ENCODE measurements at regions not wholly inside any gene's neighbourhood (a gene's known extent, or its start where the extent isn't known, plus 50 kb on each side); places are given as distances from the start of the nearest gene placed in this dataset.
"Not testable (repeated sequence)": the region's sequence is repeated elsewhere in the genome, so short reads cannot be mapped to it uniquely, and the experiment has no call there.

DNA sequence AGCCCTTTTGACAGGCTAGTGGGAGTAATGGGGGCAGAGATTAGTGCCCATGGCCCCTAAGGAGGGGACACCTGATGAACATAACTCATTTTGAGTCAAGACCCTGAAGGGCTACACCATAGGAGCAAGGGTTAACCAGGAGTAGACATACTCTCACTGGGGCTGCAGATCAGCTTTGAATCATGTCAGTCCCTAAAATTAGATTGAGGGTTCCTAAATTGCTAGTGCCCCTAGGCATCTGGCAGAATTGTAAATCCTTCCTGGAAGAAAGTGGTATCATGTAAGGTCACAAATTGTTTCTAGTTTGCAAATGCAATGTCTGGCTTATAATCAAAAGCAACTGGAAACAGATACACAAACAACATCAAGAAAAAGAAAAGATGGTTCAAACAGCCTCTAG, 52.1 kb upstream of the LRRC37A2 start:
- in situ Hi-C loops (cut with HindIII; ENCODE audit: low sequenced_read_pairs); DNase-seq (ENCODE audit: low read depth, low spot score); H3K4me3 ChIP-seq (ENCODE audit: low read depth, low read length): not testable (repeated sequence)

DNA sequence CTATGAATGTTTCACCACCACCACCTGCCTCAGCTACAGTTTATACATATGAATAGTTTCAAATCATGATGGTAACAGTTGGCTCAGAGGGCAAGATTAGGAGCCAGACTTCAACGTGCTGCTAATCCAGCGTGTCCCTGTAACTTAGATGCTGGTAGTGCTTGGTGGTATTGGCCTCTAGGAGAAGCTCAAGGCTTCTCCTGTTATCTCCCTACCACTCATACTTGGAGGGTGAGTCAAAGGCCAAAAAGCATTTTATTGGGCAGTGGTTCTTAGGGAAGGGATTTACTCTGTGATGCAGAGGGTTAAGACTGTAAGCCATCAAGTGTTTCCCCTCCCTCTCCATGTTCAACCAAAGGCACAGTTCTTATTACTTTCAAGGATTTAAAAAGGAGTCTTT, 57.2 kb upstream of the LRRC37A2 start:
- H3K4me3 ChIP-seq (ENCODE audit: low read depth, low read length); in situ Hi-C loops (cut with HindIII; ENCODE audit: low sequenced_read_pairs); DNase-seq (ENCODE audit: low read depth, low spot score): not testable (repeated sequence)

DNA sequence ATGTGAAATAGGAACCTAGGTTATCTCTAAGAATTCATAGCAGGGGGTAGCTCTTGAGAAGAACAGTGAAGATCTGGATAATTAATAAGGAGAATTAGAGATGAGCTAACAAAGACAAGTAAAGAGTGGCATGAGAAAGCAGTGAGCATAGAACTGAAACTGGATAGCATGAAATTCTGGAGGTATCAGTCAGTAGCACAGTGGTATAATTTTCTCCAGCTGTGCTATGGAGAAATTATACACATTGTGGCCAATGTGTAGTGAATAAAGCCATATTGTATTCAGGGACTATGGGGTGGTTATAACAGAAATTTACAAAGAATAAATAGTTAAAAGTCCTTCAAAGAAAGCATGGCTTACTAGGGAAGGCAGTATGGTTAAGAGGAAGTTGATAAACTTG, 57.7 kb upstream of the LRRC37A2 start:
- in situ Hi-C loops (cut with HindIII; ENCODE audit: low sequenced_read_pairs); H3K4me3 ChIP-seq (ENCODE audit: low read depth, low read length); DNase-seq (ENCODE audit: low read depth, low spot score): not testable (repeated sequence)

DNA sequence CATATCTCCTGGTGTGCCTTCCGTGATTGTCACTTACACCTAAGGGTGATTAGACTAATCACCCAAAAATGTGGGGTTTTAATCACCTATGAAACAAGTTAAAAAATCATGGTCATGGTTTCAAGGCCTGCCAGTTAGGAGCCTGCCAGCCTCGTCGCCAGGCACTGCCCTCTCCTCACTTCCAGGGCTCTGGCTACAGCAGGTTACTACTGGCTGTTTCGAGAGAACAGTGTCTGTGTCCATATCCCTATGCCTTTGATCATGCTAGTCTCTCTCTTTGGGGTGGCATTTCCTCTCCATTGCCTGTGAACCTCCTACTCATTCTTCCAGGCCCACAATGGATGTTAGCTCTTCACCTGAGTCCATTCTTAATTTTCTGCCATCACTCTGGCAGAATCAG, 59.2 kb upstream of the LRRC37A2 start:
- DNase-seq (ENCODE audit: low read depth, low spot score); H3K4me3 ChIP-seq (ENCODE audit: low read depth, low read length); in situ Hi-C loops (cut with HindIII; ENCODE audit: low sequenced_read_pairs): not testable (repeated sequence)

GRCh38 chr17:46445849-46446248, 66.4 kb upstream of the LRRC37A2 start:
- DNase-seq (ENCODE audit: low read depth, low spot score); H3K4me3 ChIP-seq (ENCODE audit: low read depth, low read length); in situ Hi-C loops (cut with HindIII; ENCODE audit: low sequenced_read_pairs): not testable (repeated sequence)

GRCh38 chr17:46445411-46445810, 66.9 kb upstream of the LRRC37A2 start:
- in situ Hi-C loops (cut with HindIII; ENCODE audit: low sequenced_read_pairs); H3K4me3 ChIP-seq (ENCODE audit: low read depth, low read length); DNase-seq (ENCODE audit: low read depth, low spot score): not testable (repeated sequence)

DNA sequence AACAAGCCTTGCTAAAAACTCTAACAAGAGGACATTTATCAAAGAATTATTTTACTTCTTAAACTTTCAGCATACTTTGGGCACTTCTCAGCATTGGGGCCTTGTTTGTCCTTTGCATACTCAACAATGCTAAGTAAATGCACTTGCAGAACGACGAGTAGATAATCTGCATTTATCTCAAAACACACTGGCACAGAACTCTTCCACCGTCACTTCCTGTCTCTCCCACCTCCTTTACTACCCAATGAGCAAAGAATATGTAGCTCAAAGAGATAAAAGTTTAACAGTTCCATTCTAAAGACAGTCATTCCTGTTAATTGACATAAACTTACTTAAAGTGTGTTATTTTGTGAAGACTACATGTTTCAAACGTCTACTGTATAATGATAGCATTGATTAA, 70.1 kb upstream of the LRRC37A2 start:
- H3K4me3 ChIP-seq (ENCODE audit: low read depth, low read length); DNase-seq (ENCODE audit: low read depth, low spot score); in situ Hi-C loops (cut with HindIII; ENCODE audit: low sequenced_read_pairs): not testable (repeated sequence)

DNA sequence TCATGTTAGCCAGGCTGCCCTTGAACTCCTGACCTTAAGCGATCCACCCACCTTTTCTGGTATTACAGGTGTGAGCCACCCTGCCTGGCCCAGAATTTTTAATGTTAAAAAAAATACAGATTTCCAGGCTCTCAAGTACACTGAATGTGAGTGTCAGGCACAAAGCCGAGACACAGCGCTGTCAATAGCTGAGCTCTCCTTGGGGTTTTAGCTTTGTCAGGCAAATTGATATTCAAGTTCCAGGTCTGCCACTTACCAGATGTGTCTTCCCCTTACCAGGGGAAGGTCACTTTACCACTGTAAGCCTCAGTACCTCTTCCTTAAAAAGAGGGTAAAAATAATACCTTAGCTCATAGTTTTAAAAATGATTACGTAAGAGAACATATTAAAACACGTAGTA, 71.6 kb upstream of the LRRC37A2 start:
- H3K4me3 ChIP-seq (ENCODE audit: low read depth, low read length); DNase-seq (ENCODE audit: low read depth, low spot score); in situ Hi-C loops (cut with HindIII; ENCODE audit: low sequenced_read_pairs): not testable (repeated sequence)

DNA sequence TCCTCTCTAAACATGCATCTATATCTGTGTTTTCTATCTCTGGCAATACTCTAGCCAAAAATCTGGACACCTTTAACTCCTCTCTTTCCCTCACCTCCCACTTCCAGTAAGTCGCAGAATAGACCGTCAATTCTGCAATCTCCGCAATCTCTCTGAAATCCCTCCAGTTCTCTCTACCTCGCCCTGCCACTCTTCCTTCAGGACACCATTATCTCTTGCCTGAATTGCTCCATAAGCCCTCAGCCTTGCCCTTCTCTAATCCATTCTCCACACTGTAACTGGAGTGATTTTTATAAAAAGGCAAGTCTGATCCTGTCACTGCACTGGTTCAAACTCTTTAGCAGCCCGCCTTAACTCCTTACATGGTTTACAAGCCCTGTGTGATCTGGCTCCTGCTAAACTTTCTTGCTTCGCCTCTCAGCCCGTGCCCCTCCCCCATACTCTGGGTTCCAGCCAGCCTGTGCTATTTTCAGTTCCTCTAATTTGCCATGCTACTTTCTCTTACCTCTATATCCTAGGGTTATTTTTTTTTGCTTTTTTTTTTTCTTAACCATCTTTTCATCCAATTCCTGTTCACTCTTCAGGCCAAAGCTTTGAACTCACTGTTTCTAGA, 73.0 kb upstream of the ARL17B start:
- DNase-seq (ENCODE audit: low read depth, low spot score); in situ Hi-C loops (cut with HindIII; ENCODE audit: low sequenced_read_pairs); H3K4me3 ChIP-seq (ENCODE audit: low read depth, low read length): not testable (repeated sequence)

GRCh38 chr17:46430300-46430699, 68.7 kb upstream of the ARL17B start:
- DNase-seq (ENCODE audit: low read depth, low spot score); in situ Hi-C loops (cut with HindIII; ENCODE audit: low sequenced_read_pairs): not testable (repeated sequence)

GRCh38 chr17:46429675-46430074, 68.1 kb upstream of the ARL17B start:
- DNase-seq (ENCODE audit: low read depth, low spot score); H3K4me3 ChIP-seq (ENCODE audit: low read depth, low read length); in situ Hi-C loops (cut with HindIII; ENCODE audit: low sequenced_read_pairs): not testable (repeated sequence)

More at GRCh38 chr17:46430300-46430699, 68.7 kb upstream of the ARL17B start:
- H3K4me3 ChIP-seq (ENCODE audit: low read depth, low read length) = not testable (repeated sequence)

DNA sequence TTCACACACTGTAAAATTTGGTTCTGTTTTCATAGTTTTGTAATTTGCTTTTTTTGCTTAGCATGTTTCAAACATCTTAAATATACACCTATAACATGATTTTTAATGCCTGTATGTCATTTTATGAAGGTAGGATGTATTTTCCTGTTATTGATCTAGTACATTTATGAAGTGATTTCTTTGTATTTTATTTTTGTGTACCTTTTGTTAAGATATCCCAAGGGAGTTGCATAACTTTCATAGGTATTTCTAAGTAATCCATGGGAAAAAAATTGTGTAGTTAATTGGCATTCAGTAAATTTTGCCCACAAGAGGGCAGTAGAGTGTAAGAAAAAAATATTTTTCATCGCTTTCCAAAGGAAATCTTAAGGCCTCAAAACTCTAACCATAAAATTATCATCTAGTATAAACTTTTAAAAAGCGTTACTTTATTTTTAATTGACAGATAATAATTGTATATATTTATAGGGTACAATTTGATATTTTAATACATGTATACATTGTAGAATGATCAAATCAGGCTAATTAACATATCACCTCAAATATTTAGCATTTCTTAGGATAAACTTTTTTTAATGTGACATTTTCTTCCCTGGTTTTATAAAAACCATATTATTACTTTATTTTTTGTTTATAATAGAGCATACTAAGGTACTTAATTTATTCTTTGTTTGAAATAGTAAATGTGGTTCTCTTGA, 62.8 kb upstream of the ARL17B start:
- H3K4me3 ChIP-seq (ENCODE audit: low read depth, low read length); in situ Hi-C loops (cut with HindIII; ENCODE audit: low sequenced_read_pairs); DNase-seq (ENCODE audit: low read depth, low spot score): not testable (repeated sequence)

GRCh38 chr17:46417907-46418306, 56.3 kb upstream of the ARL17B start:
- peak; percentile 0 for DNase-seq (ENCODE audit: low read depth, low spot score)
- in situ Hi-C loops (cut with HindIII; ENCODE audit: low sequenced_read_pairs); H3K4me3 ChIP-seq (ENCODE audit: low read depth, low read length): not testable (repeated sequence)

DNA sequence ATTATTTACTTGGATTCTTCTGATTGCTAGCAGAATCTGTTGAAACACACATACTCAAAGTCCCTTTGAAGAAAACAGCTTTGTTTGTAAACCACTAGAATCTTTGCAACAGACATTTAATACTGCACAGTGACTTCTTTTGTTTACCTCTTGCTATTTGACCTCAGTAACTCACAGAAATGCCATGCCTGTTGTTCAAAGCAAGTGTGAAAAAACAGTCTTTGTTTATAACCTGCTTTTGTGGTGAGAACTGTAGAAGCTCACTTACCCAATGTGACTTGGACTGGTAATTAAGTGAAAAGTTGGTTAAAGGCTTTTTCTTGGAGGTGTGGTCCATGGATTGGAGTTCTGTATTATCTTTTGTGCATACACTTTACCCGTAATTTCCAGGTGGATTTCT, 55.7 kb upstream of the ARL17B start:
- H3K4me3 ChIP-seq (ENCODE audit: low read depth, low read length); DNase-seq (ENCODE audit: low read depth, low spot score); in situ Hi-C loops (cut with HindIII; ENCODE audit: low sequenced_read_pairs): not testable (repeated sequence)

DNA sequence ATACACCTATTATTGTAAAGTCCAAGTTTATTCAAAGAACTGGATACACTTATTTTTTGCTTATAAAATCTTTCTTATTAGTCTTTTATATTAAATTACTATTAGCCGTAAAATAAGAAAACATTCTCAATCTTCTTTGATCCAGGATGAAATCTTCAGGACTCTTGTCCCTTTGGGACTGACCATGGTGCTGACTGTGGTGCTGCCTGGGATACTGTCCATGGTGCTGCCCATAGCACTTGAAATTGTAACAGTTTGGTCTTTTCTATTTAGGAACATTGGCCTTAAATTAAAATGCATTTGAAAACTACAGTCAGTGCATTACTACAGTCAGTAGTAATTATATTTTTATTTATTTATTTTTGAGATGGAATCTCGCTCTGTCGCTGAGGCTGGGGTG, 53.0 kb upstream of the ARL17B start:
- H3K4me3 ChIP-seq (ENCODE audit: low read depth, low read length); DNase-seq (ENCODE audit: low read depth, low spot score); in situ Hi-C loops (cut with HindIII; ENCODE audit: low sequenced_read_pairs): not testable (repeated sequence)

DNA sequence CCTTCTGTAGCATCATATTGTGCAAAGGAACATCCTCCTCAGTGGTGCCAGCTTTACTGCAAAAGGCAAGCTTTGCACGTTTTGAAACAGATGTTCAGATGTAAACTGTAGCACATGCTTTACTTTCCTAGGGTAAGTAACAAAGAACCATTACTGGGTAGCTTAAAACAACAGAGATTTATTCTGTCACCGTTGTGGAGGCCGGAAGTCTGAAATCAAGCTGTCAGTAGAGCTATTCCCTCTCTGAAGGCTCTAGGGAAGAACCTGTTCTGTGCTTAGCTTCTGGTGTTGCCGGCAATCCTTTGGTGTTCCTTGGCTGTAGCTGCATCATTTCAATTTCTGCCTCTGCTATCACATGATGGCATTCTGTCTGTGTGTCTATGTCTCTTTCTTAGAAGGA, 50.6 kb upstream of the ARL17B start:
- DNase-seq (ENCODE audit: low read depth, low spot score); in situ Hi-C loops (cut with HindIII; ENCODE audit: low sequenced_read_pairs); H3K4me3 ChIP-seq (ENCODE audit: low read depth, low read length): not testable (repeated sequence)

GRCh38 chr17:46411172-46411852, 49.7 kb upstream of the ARL17B start:
- in situ Hi-C loops (cut with HindIII; ENCODE audit: low sequenced_read_pairs); DNase-seq (ENCODE audit: low read depth, low spot score); H3K4me3 ChIP-seq (ENCODE audit: low read depth, low read length): not testable (repeated sequence)
